Activated T-helper 2 cell treated with anti-CD3 and anti-CD28 coated beads, Interferon-gamma antibody, Interleukin-2, Interleukin-4, amounts not matched to agents 10 μg/mL and 5 μg/mL and 100 μg/mL, durations not matched to agents 14 hours and 24 hours and 36 hours (primary cell): ENCODE measurements at regions not wholly inside any gene's neighbourhood (a gene's known extent, or its start where the extent isn't known, plus 50 kb on each side); places are given as distances from the start of the nearest gene placed in this dataset.

Source experiments
- DNase-seq: peaks from one replicate; pipeline ENCODE4 v3.0.0; 2021; ENCODE audit warnings: low spot score
- H3K27ac Mint-ChIP-seq: one replicate; pipeline ENCODE4 v1.8.0; 2021; ENCODE audit warnings: mixed read lengths
- H3K27me3 Mint-ChIP-seq: one replicate; pipeline ENCODE4 v1.8.0; 2021; ENCODE audit warnings: low read depth, mixed read lengths
- H3K36me3 Mint-ChIP-seq: one replicate; pipeline ENCODE4 v1.8.0; 2021; ENCODE audit warnings: low read depth, mixed read lengths
- H3K4me1 Mint-ChIP-seq: one replicate; pipeline ENCODE4 v1.8.0; 2021; ENCODE audit warnings: low read depth, mixed read lengths
- H3K4me3 Mint-ChIP-seq: one replicate; pipeline ENCODE4 v1.8.0; 2021; ENCODE audit warnings: low read depth, mild to moderate bottlenecking, moderate library complexity, mixed read lengths
- H3K9me3 Mint-ChIP-seq: one replicate; pipeline ENCODE4 v1.8.0; 2021; ENCODE audit warnings: mixed read lengths
- intact Hi-C: fragments of 100-400 bp; cut with micrococcal nuclease; formaldehyde crosslinking; loops from one replicate; pipeline ENCODE4 v1.15.1; 2023

- no peak for DNase-seq
These were observed 291.8 kb downstream of the EDEM1 start for GRCh38 chr3:5479229-5479799.

GRCh38 chr3:5480190-5480589 lies 292.7 kb downstream of the EDEM1 start:
- Mint-ChIP-seq H3K27ac (no peak overlapping the region), H3K36me3 (no peaks in the 10 kb centered on the region), H3K4me3 (no peak overlapping the region), H3K9me3 (no peaks in the 10 kb centered on the region), H3K27me3 (no peaks in the 10 kb centered on the region), H3K4me1 (no peaks in the 10 kb centered on the region)
- intact Hi-C loops: no loop called here
- DNase-seq: no peak

More at GRCh38 chr3:5479229-5479799, 291.8 kb downstream of the EDEM1 start:
- intact Hi-C loops: no loop called here
- H3K36me3 Mint-ChIP-seq: no peaks in the 10 kb centered on the region
- no peaks in the 10 kb centered on the region for H3K9me3 Mint-ChIP-seq
- no peaks in the 10 kb centered on the region for H3K4me1 Mint-ChIP-seq
- no peak overlapping the region for H3K4me3 Mint-ChIP-seq
- no peaks in the 10 kb centered on the region for H3K27me3 Mint-ChIP-seq
- H3K27ac Mint-ChIP-seq: no peak overlapping the region

- Mint-ChIP-seq H3K9me3 (no peaks in the 10 kb centered on the region), H3K36me3 (no peaks in the 10 kb centered on the region), H3K4me3 (no peak overlapping the region), H3K27me3 (no peaks in the 10 kb centered on the region), H3K4me1 (no peaks in the 10 kb centered on the region), H3K27ac (no peak overlapping the region)
- intact Hi-C loops: no loop called here
- DNase-seq: no peak
These were observed 297.9 kb downstream of the EDEM1 start for GRCh38 chr3:5485427-5485826.

GRCh38 chr3:5488771-5489170 lies 301.3 kb downstream of the EDEM1 start:
- intact Hi-C loops: no loop called here

GRCh38 chr3:5489536-5489935 lies 302.0 kb downstream of the EDEM1 start:
- Mint-ChIP-seq H3K4me3 (no peak overlapping the region), H3K9me3 (no peaks in the 10 kb centered on the region), H3K36me3 (no peaks in the 10 kb centered on the region), H3K4me1 (no peaks in the 10 kb centered on the region), H3K27me3 (no peaks in the 10 kb centered on the region), H3K27ac (no peak overlapping the region)
- no peak for DNase-seq
- intact Hi-C loops: no loop called here

More at GRCh38 chr3:5488771-5489170, 301.3 kb downstream of the EDEM1 start:
- no peaks in the 10 kb centered on the region for H3K9me3 Mint-ChIP-seq
- H3K4me1 Mint-ChIP-seq: no peaks in the 10 kb centered on the region
- H3K27ac Mint-ChIP-seq: no peak overlapping the region
- no peaks in the 10 kb centered on the region for H3K36me3 Mint-ChIP-seq
- DNase-seq: no peak
- no peak overlapping the region for H3K4me3 Mint-ChIP-seq
- no peaks in the 10 kb centered on the region for H3K27me3 Mint-ChIP-seq

GRCh38 chr3:5494905-5495519 lies 307.5 kb downstream of the EDEM1 start:
- no peaks in the 10 kb centered on the region for H3K4me1 Mint-ChIP-seq
- H3K4me3 Mint-ChIP-seq: no peak overlapping the region
- no peaks in the 10 kb centered on the region for H3K36me3 Mint-ChIP-seq
- H3K27ac Mint-ChIP-seq: no peak overlapping the region
- no peaks in the 10 kb centered on the region for H3K9me3 Mint-ChIP-seq
- no peaks in the 10 kb centered on the region for H3K27me3 Mint-ChIP-seq
- intact Hi-C loops: no loop called here
- DNase-seq: no peak

- Mint-ChIP-seq H3K27ac (no peak overlapping the region), H3K4me3 (no peak overlapping the region), H3K4me1 (no peaks in the 10 kb centered on the region), H3K36me3 (no peaks in the 10 kb centered on the region), H3K27me3 (no peaks in the 10 kb centered on the region), H3K9me3 (no peaks in the 10 kb centered on the region)
- intact Hi-C loops: no loop called here
- DNase-seq: no peak
These were observed 310.0 kb downstream of the EDEM1 start for GRCh38 chr3:5497497-5497896.

GRCh38 chr3:5498981-5499380 lies 311.5 kb downstream of the EDEM1 start:
- Mint-ChIP-seq H3K27ac (no peak overlapping the region), H3K36me3 (no peaks in the 10 kb centered on the region), H3K4me3 (no peak overlapping the region), H3K27me3 (no peaks in the 10 kb centered on the region), H3K9me3 (no peaks in the 10 kb centered on the region), H3K4me1 (no peaks in the 10 kb centered on the region)
- intact Hi-C loops: no loop called here
- DNase-seq: no peak

GRCh38 chr3:5499404-5499803 lies 311.9 kb downstream of the EDEM1 start:
- H3K27ac Mint-ChIP-seq: no peak overlapping the region
- no peak for DNase-seq
- H3K27me3 Mint-ChIP-seq: no peaks in the 10 kb centered on the region
- no peaks in the 10 kb centered on the region for H3K9me3 Mint-ChIP-seq
- intact Hi-C loops: no loop called here
- H3K36me3 Mint-ChIP-seq: no peaks in the 10 kb centered on the region
- H3K4me1 Mint-ChIP-seq: no peaks in the 10 kb centered on the region
- H3K4me3 Mint-ChIP-seq: no peak overlapping the region

- Mint-ChIP-seq H3K4me3 (no peak overlapping the region), H3K9me3 (peaks cover 6% of the 10 kb centered on the region)
These were observed 315.6 kb downstream of the EDEM1 start for GRCh38 chr3:5503136-5503535.

GRCh38 chr3:5504135-5504534 lies 316.6 kb downstream of the EDEM1 start:
- H3K27me3 Mint-ChIP-seq: no peaks in the 10 kb centered on the region
- no peak overlapping the region for H3K4me3 Mint-ChIP-seq
- no peak for DNase-seq
- no peak overlapping the region for H3K27ac Mint-ChIP-seq
- intact Hi-C loops: no loop called here
- H3K4me1 Mint-ChIP-seq: no peaks in the 10 kb centered on the region
- H3K9me3 Mint-ChIP-seq: peaks cover 10% of the 10 kb centered on the region
- no peaks in the 10 kb centered on the region for H3K36me3 Mint-ChIP-seq

More at GRCh38 chr3:5503136-5503535, 315.6 kb downstream of the EDEM1 start:
- intact Hi-C loops: no loop called here
- Mint-ChIP-seq H3K36me3 (no peaks in the 10 kb centered on the region), H3K27ac (no peak overlapping the region), H3K4me1 (no peaks in the 10 kb centered on the region), H3K27me3 (no peaks in the 10 kb centered on the region)
- DNase-seq: no peak

- peaks cover 20% of the 10 kb centered on the region for H3K9me3 Mint-ChIP-seq
- no peak overlapping the region for H3K4me3 Mint-ChIP-seq
- H3K27ac Mint-ChIP-seq: no peak overlapping the region
- intact Hi-C loops: no loop called here
- H3K4me1 Mint-ChIP-seq: no peaks in the 10 kb centered on the region
- DNase-seq: no peak
- no peaks in the 10 kb centered on the region for H3K36me3 Mint-ChIP-seq
- H3K27me3 Mint-ChIP-seq: no peaks in the 10 kb centered on the region
These were observed 317.7 kb downstream of the EDEM1 start for GRCh38 chr3:5505163-5505562.

GRCh38 chr3:5505997-5506396 lies 318.5 kb downstream of the EDEM1 start:
- Mint-ChIP-seq H3K4me3 (no peak overlapping the region), H3K27ac (no peak overlapping the region), H3K9me3 (peaks cover 23% of the 10 kb centered on the region), H3K27me3 (no peaks in the 10 kb centered on the region), H3K4me1 (no peaks in the 10 kb centered on the region), H3K36me3 (no peaks in the 10 kb centered on the region)
- DNase-seq: no peak
- intact Hi-C loops: no loop called here
